ENCODE measurements at regions not wholly inside any gene's neighbourhood (a gene's known extent, or its start where the extent isn't known, plus 50 kb on each side); places are given as distances from the start of the nearest gene placed in this dataset.
A peak's percentile ranks its signal among the peaks of the same experiment; 100 is the strongest.

DNA sequence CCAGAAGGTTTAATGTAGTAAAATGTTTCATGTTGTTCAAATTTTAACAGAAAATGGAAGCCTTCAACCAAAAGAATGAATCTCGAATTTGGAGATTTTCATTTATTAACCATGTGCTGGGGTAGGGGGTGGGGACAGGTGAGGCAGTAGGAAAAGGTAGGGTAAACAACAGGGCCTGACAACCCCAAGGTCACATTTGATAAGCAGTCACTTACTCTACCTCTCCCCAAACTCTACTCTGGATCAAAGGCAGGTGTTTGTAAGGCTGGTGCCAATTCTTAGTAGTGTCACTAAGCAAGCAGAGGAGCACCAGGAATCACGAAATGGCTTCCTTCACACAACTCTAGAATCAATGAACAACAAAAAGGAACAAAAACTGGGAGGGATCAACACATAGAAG is 138.0 kb downstream of the ZFAND4 start:
- Histone ChIP-seq H3K36me3 (ENCODE audit: insufficient read depth, low read length) (no peaks in the 10 kb centered on the region), H2AFZ (ENCODE audit: low read length) (no peak overlapping the region), H3K4me2 (ENCODE audit: low read depth, low read length, poor library complexity, severe bottlenecking) (no peak overlapping the region), H4K20me1 (ENCODE audit: insufficient read depth, low read length, poor library complexity, severe bottlenecking) (no peaks in the 10 kb centered on the region), H3K9ac (ENCODE audit: low read depth, low read length, poor library complexity, severe bottlenecking) (no peak overlapping the region), H3F3A (ENCODE audit: low read depth) (no peaks in the 10 kb centered on the region), H3K9me2 (replicated peaks; ENCODE audit: low read depth, low read length) (no peaks in the 10 kb centered on the region), H3K9me3 (ENCODE audit: insufficient read depth, low read depth, low read length) (no peaks in the 10 kb centered on the region), H3K27me3 (ENCODE audit: insufficient read depth, low read length, poor library complexity, severe bottlenecking) (no peaks in the 10 kb centered on the region), H3K4me1 (ENCODE audit: insufficient read depth, low read length, poor library complexity, severe bottlenecking) (peaks cover 10% of the 10 kb centered on the region), H3K4me3 (ENCODE audit: low read length, poor library complexity, severe bottlenecking) (no peak overlapping the region), H3K79me2 (ENCODE audit: insufficient read depth, low read length) (peaks cover 5% of the 10 kb centered on the region; the same call in 1 of the 2 replicates)
- no peak for TF ChIP-seq EZH2phosphoT487 (IDR thresholded peaks at IDR 0.05; ENCODE audit: borderline replicate concordance)
- TF ChIP-seq, protein P1, sequence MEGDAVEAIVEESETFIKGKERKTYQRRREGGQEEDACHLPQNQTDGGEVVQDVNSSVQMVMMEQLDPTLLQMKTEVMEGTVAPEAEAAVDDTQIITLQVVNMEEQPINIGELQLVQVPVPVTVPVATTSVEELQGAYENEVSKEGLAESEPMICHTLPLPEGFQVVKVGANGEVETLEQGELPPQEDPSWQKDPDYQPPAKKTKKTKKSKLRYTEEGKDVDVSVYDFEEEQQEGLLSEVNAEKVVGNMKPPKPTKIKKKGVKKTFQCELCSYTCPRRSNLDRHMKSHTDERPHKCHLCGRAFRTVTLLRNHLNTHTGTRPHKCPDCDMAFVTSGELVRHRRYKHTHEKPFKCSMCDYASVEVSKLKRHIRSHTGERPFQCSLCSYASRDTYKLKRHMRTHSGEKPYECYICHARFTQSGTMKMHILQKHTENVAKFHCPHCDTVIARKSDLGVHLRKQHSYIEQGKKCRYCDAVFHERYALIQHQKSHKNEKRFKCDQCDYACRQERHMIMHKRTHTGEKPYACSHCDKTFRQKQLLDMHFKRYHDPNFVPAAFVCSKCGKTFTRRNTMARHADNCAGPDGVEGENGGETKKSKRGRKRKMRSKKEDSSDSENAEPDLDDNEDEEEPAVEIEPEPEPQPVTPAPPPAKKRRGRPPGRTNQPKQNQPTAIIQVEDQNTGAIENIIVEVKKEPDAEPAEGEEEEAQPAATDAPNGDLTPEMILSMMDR (conservative IDR thresholded peaks at IDR 0.05; ENCODE audit: low read length): no peak

GRCh38 chr10:45532480-45532879 is 140.1 kb downstream of the ZFAND4 start:
- H3K4me2 ChIP-seq (ENCODE audit: low read depth, low read length, poor library complexity, severe bottlenecking): peak overlapping the region; percentile 26
- no peak overlapping the region for H3K4me3 ChIP-seq (ENCODE audit: low read length, poor library complexity, severe bottlenecking)
- H3F3A ChIP-seq (ENCODE audit: low read depth): no peaks in the 10 kb centered on the region
- no peaks in the 10 kb centered on the region for H3K9me3 ChIP-seq (ENCODE audit: insufficient read depth, low read depth, low read length)
- peaks cover 5% of the 10 kb centered on the region; the same call in 1 of the 2 replicates for H3K79me2 ChIP-seq (ENCODE audit: insufficient read depth, low read length)
- TF ChIP-seq, protein P1 (conservative IDR thresholded peaks at IDR 0.05; ENCODE audit: low read length): no peak
- TF ChIP-seq EZH2phosphoT487 (IDR thresholded peaks at IDR 0.05; ENCODE audit: borderline replicate concordance): no peak
- no peak overlapping the region for H3K9ac ChIP-seq (ENCODE audit: low read depth, low read length, poor library complexity, severe bottlenecking)
- H3K36me3 ChIP-seq (ENCODE audit: insufficient read depth, low read length): no peaks in the 10 kb centered on the region
- H4K20me1 ChIP-seq (ENCODE audit: insufficient read depth, low read length, poor library complexity, severe bottlenecking): no peaks in the 10 kb centered on the region
- no peaks in the 10 kb centered on the region for H3K9me2 ChIP-seq (replicated peaks; ENCODE audit: low read depth, low read length)
- H3K27me3 ChIP-seq (ENCODE audit: insufficient read depth, low read length, poor library complexity, severe bottlenecking): no peaks in the 10 kb centered on the region
- H2AFZ ChIP-seq (ENCODE audit: low read length): no peak overlapping the region; the same call in 1 of the 2 replicates
- peaks cover 10% of the 10 kb centered on the region for H3K4me1 ChIP-seq (ENCODE audit: insufficient read depth, low read length, poor library complexity, severe bottlenecking)

DNA sequence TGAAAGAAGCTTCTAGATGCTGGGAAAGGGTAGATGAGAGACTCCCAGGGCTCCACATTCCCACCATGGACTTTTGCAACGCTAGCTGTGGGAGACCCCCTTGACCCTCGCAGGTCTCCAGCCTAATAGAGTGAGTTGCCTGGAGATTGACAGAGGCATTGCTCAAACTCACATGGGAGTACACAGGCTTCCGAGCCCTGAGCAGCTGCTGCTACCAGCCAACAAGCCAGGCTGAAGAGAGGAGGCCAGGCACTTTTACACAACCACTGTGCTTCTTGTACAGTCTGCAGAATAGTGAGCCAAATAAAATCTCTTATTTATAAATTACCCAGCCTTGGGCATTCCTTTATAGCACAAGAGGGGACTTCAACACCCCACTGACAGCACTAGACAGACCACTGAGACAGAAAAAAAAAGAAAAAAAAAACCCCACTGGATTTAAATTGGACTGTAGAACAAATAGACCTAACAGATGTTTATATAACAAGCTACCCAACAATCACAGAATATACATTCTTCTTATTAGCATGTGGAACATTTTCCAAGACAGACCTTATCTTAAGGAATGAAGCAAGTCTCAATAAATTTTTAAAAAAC is 146.2 kb downstream of the ZFAND4 start:
- Histone ChIP-seq H3K4me1 (ENCODE audit: insufficient read depth, low read length, poor library complexity, severe bottlenecking) (no peaks in the 10 kb centered on the region), H3K9me2 (replicated peaks; ENCODE audit: low read depth, low read length) (no peaks in the 10 kb centered on the region), H3K36me3 (ENCODE audit: insufficient read depth, low read length) (no peaks in the 10 kb centered on the region), H3K4me2 (ENCODE audit: low read depth, low read length, poor library complexity, severe bottlenecking) (no peak overlapping the region), H4K20me1 (ENCODE audit: insufficient read depth, low read length, poor library complexity, severe bottlenecking) (no peaks in the 10 kb centered on the region), H2AFZ (ENCODE audit: low read length) (no peak overlapping the region), H3K4me3 (ENCODE audit: low read length, poor library complexity, severe bottlenecking) (no peak overlapping the region), H3K27me3 (ENCODE audit: insufficient read depth, low read length, poor library complexity, severe bottlenecking) (no peaks in the 10 kb centered on the region), H3F3A (ENCODE audit: low read depth) (no peaks in the 10 kb centered on the region), H3K9ac (ENCODE audit: low read depth, low read length, poor library complexity, severe bottlenecking) (no peak overlapping the region), H3K9me3 (ENCODE audit: insufficient read depth, low read depth, low read length) (no peaks in the 10 kb centered on the region), H3K79me2 (ENCODE audit: insufficient read depth, low read length) (no peaks in the 10 kb centered on the region)
- no peak for TF ChIP-seq EZH2phosphoT487 (IDR thresholded peaks at IDR 0.05; ENCODE audit: borderline replicate concordance)
- TF ChIP-seq, protein P1 (conservative IDR thresholded peaks at IDR 0.05; ENCODE audit: low read length): no peak
